ENCODE measurements at regions not wholly inside any gene's neighbourhood (a gene's known extent, or its start where the extent isn't known, plus 50 kb on each side); places are given as distances from the start of the nearest gene placed in this dataset.

GRCh38 chr5:61901997-61902396 is 404.0 kb upstream of the KIF2A start:
- H3K4me3 ChIP-seq (ENCODE audit: low read depth, low read length) = no peak overlapping the region
- TF ChIP-seq CTCF (IDR thresholded peaks at IDR 0.05; ENCODE audit: insufficient read depth, low read length) = no peak
- DNase-seq (ENCODE audit: low read depth) = no peak

GRCh38 chr5:61904730-61905129 is 401.3 kb upstream of the KIF2A start:
- TF ChIP-seq CTCF (IDR thresholded peaks at IDR 0.05; ENCODE audit: insufficient read depth, low read length) = no peak
- DNase-seq (ENCODE audit: low read depth) = no peak
- H3K4me3 ChIP-seq (ENCODE audit: low read depth, low read length) = no peak overlapping the region

GRCh38 chr5:61905613-61906012 is 400.4 kb upstream of the KIF2A start:
- no peak overlapping the region for H3K4me3 ChIP-seq (ENCODE audit: low read depth, low read length)
- TF ChIP-seq CTCF (IDR thresholded peaks at IDR 0.05; ENCODE audit: insufficient read depth, low read length) = no peak
- no peak for DNase-seq (ENCODE audit: low read depth)

- TF ChIP-seq CTCF (IDR thresholded peaks at IDR 0.05; ENCODE audit: insufficient read depth, low read length) = no peak
- DNase-seq (ENCODE audit: low read depth) = no peak
- no peak overlapping the region for H3K4me3 ChIP-seq (ENCODE audit: low read depth, low read length)
Measured at GRCh38 chr5:61906820-61907219, 399.2 kb upstream of the KIF2A start.

- no peak overlapping the region for H3K4me3 ChIP-seq (ENCODE audit: low read depth, low read length)
- TF ChIP-seq CTCF (IDR thresholded peaks at IDR 0.05; ENCODE audit: insufficient read depth, low read length) = no peak
- no peak for DNase-seq (ENCODE audit: low read depth)
Measured at GRCh38 chr5:61907995-61908394, 398.0 kb upstream of the KIF2A start.

- no peak for DNase-seq (ENCODE audit: low read depth)
- TF ChIP-seq CTCF (IDR thresholded peaks at IDR 0.05; ENCODE audit: insufficient read depth, low read length) = no peak
- no peak overlapping the region for H3K4me3 ChIP-seq (ENCODE audit: low read depth, low read length)
Measured at GRCh38 chr5:61910771-61911170, 395.2 kb upstream of the KIF2A start.

- no peak for TF ChIP-seq CTCF (IDR thresholded peaks at IDR 0.05; ENCODE audit: insufficient read depth, low read length)
- no peak for DNase-seq (ENCODE audit: low read depth)
- no peak overlapping the region for H3K4me3 ChIP-seq (ENCODE audit: low read depth, low read length)
Measured at GRCh38 chr5:61912559-61912958, 393.4 kb upstream of the KIF2A start.

All from fibroblast of the aortic adventitia (primary cell).